ENCODE measurements at regions not wholly inside any gene's neighbourhood (a gene's known extent, or its start where the extent isn't known, plus 50 kb on each side); places are given as distances from the start of the nearest gene placed in this dataset.

- Histone ChIP-seq H3K27me3 (ENCODE audit: insufficient read depth, poor library complexity, severe bottlenecking) (no peaks in the 10 kb centered on the region), H3K27ac (replicated peaks) (no peak overlapping the region), H3K4me3 (replicated peaks; ENCODE audit: insufficient read depth, low read length) (no peak overlapping the region)
- TF ChIP-seq SPI1 (IDR thresholded peaks at IDR 0.05; ENCODE audit: borderline replicate concordance, low read depth) (no peak), POLR2AphosphoS5 (IDR thresholded peaks at IDR 0.05; ENCODE audit: low read depth) (no peak), CTCF (IDR thresholded peaks at IDR 0.05; ENCODE audit: insufficient read depth, low read length) (no peak), GABPA (IDR thresholded peaks at IDR 0.05; ENCODE audit: low read depth) (no peak)
- TF ChIP-seq, protein P1, sequence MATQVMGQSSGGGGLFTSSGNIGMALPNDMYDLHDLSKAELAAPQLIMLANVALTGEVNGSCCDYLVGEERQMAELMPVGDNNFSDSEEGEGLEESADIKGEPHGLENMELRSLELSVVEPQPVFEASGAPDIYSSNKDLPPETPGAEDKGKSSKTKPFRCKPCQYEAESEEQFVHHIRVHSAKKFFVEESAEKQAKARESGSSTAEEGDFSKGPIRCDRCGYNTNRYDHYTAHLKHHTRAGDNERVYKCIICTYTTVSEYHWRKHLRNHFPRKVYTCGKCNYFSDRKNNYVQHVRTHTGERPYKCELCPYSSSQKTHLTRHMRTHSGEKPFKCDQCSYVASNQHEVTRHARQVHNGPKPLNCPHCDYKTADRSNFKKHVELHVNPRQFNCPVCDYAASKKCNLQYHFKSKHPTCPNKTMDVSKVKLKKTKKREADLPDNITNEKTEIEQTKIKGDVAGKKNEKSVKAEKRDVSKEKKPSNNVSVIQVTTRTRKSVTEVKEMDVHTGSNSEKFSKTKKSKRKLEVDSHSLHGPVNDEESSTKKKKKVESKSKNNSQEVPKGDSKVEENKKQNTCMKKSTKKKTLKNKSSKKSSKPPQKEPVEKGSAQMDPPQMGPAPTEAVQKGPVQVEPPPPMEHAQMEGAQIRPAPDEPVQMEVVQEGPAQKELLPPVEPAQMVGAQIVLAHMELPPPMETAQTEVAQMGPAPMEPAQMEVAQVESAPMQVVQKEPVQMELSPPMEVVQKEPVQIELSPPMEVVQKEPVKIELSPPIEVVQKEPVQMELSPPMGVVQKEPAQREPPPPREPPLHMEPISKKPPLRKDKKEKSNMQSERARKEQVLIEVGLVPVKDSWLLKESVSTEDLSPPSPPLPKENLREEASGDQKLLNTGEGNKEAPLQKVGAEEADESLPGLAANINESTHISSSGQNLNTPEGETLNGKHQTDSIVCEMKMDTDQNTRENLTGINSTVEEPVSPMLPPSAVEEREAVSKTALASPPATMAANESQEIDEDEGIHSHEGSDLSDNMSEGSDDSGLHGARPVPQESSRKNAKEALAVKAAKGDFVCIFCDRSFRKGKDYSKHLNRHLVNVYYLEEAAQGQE (IDR thresholded peaks at IDR 0.05; ENCODE audit: insufficient replicate concordance, low read depth) = no peak
- DNase-seq (ENCODE audit: low read depth in 1 of 2, low spot score in 1 of 2) = no peak
Observed at GRCh38 chr1:163935738-163936374, 614.1 kb downstream of the NUF2 start.

- H3K27me3 ChIP-seq (ENCODE audit: insufficient read depth, poor library complexity, severe bottlenecking) = no peaks in the 10 kb centered on the region
- DNase-seq (ENCODE audit: low read depth in 1 of 2, low spot score in 1 of 2) = no peak
- H3K27ac ChIP-seq (replicated peaks) = no peak overlapping the region
- TF ChIP-seq SPI1 (IDR thresholded peaks at IDR 0.05; ENCODE audit: borderline replicate concordance, low read depth) (no peak), POLR2AphosphoS5 (IDR thresholded peaks at IDR 0.05; ENCODE audit: low read depth) (no peak), CTCF (IDR thresholded peaks at IDR 0.05; ENCODE audit: insufficient read depth, low read length) (no peak), GABPA (IDR thresholded peaks at IDR 0.05; ENCODE audit: low read depth) (no peak)
- TF ChIP-seq, protein P1 (IDR thresholded peaks at IDR 0.05; ENCODE audit: insufficient replicate concordance, low read depth) = no peak
- H3K4me3 ChIP-seq (replicated peaks; ENCODE audit: insufficient read depth, low read length) = no peak overlapping the region
Observed at GRCh38 chr1:163959622-163960021, 599.4 kb upstream of the PBX1 start.

DNA sequence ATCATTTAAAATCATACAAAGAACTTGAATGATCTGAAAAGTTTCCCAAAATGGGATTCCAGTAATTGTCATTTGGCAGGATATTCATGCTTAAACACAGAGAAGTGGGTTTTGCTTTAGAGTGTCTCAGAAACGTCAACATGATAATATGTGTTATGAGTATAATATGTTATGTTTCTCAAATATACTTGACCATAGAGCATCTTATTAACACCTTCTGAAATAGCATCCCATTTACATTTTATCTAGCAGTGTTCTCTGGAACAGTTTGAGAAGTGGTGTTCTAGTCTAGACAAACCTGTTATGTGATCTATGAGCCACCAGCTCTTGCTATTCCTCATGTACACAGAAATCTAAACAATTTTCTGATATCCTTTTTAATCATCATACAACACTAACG, 588.8 kb upstream of the PBX1 start:
- Histone ChIP-seq H3K4me3 (replicated peaks; ENCODE audit: insufficient read depth, low read length) (no peak overlapping the region), H3K27me3 (ENCODE audit: insufficient read depth, poor library complexity, severe bottlenecking) (no peaks in the 10 kb centered on the region), H3K27ac (replicated peaks) (no peak overlapping the region)
- no peak for TF ChIP-seq GABPA (IDR thresholded peaks at IDR 0.05; ENCODE audit: low read depth)
- TF ChIP-seq CTCF (IDR thresholded peaks at IDR 0.05; ENCODE audit: insufficient read depth, low read length) = no peak
- no peak for TF ChIP-seq SPI1 (IDR thresholded peaks at IDR 0.05; ENCODE audit: borderline replicate concordance, low read depth)
- TF ChIP-seq, protein P1 (IDR thresholded peaks at IDR 0.05; ENCODE audit: insufficient replicate concordance, low read depth) = no peak
- no peak for TF ChIP-seq POLR2AphosphoS5 (IDR thresholded peaks at IDR 0.05; ENCODE audit: low read depth)
- no peak for DNase-seq (ENCODE audit: low read depth in 1 of 2, low spot score in 1 of 2)

Measured in HL-60 (cell line).